ENCODE measurements at regions not wholly inside any gene's neighbourhood (a gene's known extent, or its start where the extent isn't known, plus 50 kb on each side); places are given as distances from the start of the nearest gene placed in this dataset.
"Not testable (repeated sequence)": the region's sequence is repeated elsewhere in the genome, so short reads cannot be mapped to it uniquely, and the experiment has no call there.

- intact Hi-C loops (cut with micrococcal nuclease): no loop called here
- no peak for DNase-seq
Observed at GRCh38 chr13:21885714-21886224, 214.9 kb downstream of the FGF9 start.

GRCh38 chr13:21889651-21890050 is 218.8 kb downstream of the FGF9 start:
- Mint-ChIP-seq H3K27me3 (peaks cover 2% of the 10 kb centered on the region), H3K36me3 (ENCODE audit: low read depth) (no peaks in the 10 kb centered on the region), H3K9me3 (no peaks in the 10 kb centered on the region), H3K4me1 (peaks cover 8% of the 10 kb centered on the region), H3K4me3 (no peak overlapping the region), H3K27ac (no peak overlapping the region)
- intact Hi-C loops (cut with micrococcal nuclease): no loop called here
- no peak for TF ChIP-seq CTCF (IDR thresholded peaks at IDR 0.05)
- no peak for DNase-seq
- no peak for ATAC-seq (ENCODE audit: low read depth)
- ChIA-PET CTCF (no interaction called here), POLR2A (no interaction called here)

More at GRCh38 chr13:21885714-21886224, 214.9 kb downstream of the FGF9 start:
- Mint-ChIP-seq H3K4me3 (no peak overlapping the region), H3K27ac (no peak overlapping the region), H3K4me1 (peaks cover 8% of the 10 kb centered on the region), H3K9me3 (no peaks in the 10 kb centered on the region), H3K27me3 (peaks cover 2% of the 10 kb centered on the region), H3K36me3 (ENCODE audit: low read depth) (no peaks in the 10 kb centered on the region)
- ChIA-PET CTCF (no interaction called here), POLR2A (no interaction called here)
- no peak for ATAC-seq (ENCODE audit: low read depth)
- TF ChIP-seq CTCF (IDR thresholded peaks at IDR 0.05): no peak

GRCh38 chr13:21890220-21890619 is 219.3 kb downstream of the FGF9 start:
- H3K4me3 Mint-ChIP-seq; ATAC-seq (ENCODE audit: low read depth); H3K27me3 Mint-ChIP-seq; H3K9me3 Mint-ChIP-seq; POLR2A ChIA-PET; H3K27ac Mint-ChIP-seq; DNase-seq; intact Hi-C loops (cut with micrococcal nuclease); H3K36me3 Mint-ChIP-seq (ENCODE audit: low read depth); H3K4me1 Mint-ChIP-seq; CTCF ChIA-PET: not testable (repeated sequence)

- Mint-ChIP-seq H3K4me1 (no peaks in the 10 kb centered on the region), H3K36me3 (ENCODE audit: low read depth) (no peaks in the 10 kb centered on the region), H3K27me3 (no peaks in the 10 kb centered on the region), H3K27ac (no peak overlapping the region), H3K4me3 (no peak overlapping the region), H3K9me3 (no peaks in the 10 kb centered on the region)
- ChIA-PET CTCF (no interaction called here), POLR2A (no interaction called here)
- ATAC-seq (ENCODE audit: low read depth): no peak
- intact Hi-C loops (cut with micrococcal nuclease): no loop called here
- no peak for TF ChIP-seq CTCF (IDR thresholded peaks at IDR 0.05)
- DNase-seq: no peak
Observed at GRCh38 chr13:21894091-21894490, 223.2 kb downstream of the FGF9 start.

GRCh38 chr13:21894703-21895699 is 224.1 kb downstream of the FGF9 start:
- TF ChIP-seq CTCF (IDR thresholded peaks at IDR 0.05): no peak
- ChIA-PET POLR2A (no interaction called here), CTCF (no interaction called here)
- no peak for DNase-seq
- intact Hi-C loops (cut with micrococcal nuclease): no loop called here
- Mint-ChIP-seq H3K36me3 (ENCODE audit: low read depth) (no peaks in the 10 kb centered on the region), H3K27me3 (no peaks in the 10 kb centered on the region), H3K4me1 (no peaks in the 10 kb centered on the region), H3K4me3 (no peak overlapping the region), H3K27ac (no peak overlapping the region), H3K9me3 (no peaks in the 10 kb centered on the region)
- ATAC-seq (ENCODE audit: low read depth): no peak
